GM19438 (cell line): ENCODE measurements at regions not wholly inside any gene's neighbourhood (a gene's known extent, or its start where the extent isn't known, plus 50 kb on each side); places are given as distances from the start of the nearest gene placed in this dataset.
"Not testable (repeated sequence)": the region's sequence is repeated elsewhere in the genome, so short reads cannot be mapped to it uniquely, and the experiment has no call there.

ENCODE experiments used
- ATAC-seq: cut with Tn5 transposase; IDR thresholded peaks from one replicate; pipeline ENCODE4 v1.9.1; 2021; ENCODE audit warnings: low read depth; ENCODE audit not compliant: unreplicated experiment

GRCh38 chr4:159632031-159632430, 529.2 kb downstream of the RAPGEF2 start:
- ATAC-seq: no peak

DNA sequence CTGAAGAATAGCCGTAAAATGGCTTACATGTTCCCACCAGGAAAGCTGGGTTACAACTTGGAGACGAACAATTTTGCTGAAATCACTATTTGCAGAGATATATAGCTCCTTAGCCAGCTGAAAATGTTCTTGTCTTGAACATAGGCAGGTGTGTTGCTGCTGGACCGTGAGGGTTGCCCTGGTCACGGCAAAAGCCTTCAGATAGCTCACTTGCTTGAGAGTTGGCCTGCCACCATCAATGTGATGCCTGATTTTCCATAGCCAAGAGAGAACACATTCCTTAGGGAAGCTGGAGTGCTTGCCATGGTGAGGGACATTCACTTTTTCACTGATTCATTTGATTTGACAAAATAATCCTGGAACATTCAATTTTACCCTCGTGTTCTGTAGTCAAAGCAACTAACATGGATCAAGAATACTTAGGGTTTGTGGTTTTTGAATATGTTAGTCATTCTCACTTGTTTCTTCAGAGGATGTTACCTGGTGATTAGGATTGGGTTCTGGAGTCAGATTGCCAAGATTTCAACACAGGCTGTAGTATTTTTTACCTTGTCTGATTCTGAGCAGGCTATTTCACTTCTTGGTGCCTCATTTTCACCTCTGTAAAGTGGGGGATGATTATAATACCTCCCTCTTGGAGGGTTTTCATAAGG, 536.9 kb downstream of the RAPGEF2 start:
- ATAC-seq: no peak

DNA sequence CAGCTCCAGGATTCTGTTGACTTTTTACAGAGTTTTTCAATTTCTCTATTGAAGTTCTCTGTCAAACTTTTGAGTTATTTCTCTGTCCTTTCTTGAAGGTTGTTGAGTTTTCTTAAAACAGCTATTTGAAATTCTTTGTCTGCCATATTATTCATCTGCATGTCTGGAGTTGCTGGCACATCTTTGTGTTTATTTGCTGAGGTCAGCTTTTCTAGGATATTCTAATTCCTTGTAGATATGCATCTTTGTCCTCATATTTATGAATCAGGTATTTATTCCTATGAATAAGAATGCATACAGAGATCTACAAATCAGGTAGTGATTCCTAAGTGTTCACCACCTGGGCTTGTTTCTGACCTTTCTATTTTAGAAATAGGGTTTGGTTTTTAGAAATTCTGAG, 546.4 kb downstream of the RAPGEF2 start:
- no peak for ATAC-seq

GRCh38 chr4:159652871-159653270, 550.0 kb downstream of the RAPGEF2 start:
- no peak for ATAC-seq

DNA sequence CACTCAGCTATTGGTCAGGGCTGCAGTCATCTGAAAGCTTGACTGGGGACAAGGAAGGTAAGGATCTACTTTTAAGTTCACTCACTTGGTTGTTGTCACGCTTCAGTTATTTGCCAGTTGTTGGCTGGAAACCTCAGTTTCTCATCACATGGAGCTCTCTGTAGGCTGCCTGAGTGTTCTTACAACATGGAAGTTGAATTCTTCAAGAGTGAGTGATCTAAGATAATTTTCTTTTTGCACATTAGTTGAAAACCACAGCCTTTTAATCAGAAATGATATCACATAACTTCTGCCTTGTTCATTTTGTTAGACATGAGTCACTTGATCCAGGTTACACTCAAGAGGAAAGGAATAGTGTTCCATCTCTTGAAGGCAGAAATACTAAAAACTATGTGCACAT, 552.7 kb downstream of the RAPGEF2 start:
- ATAC-seq: no peak

DNA sequence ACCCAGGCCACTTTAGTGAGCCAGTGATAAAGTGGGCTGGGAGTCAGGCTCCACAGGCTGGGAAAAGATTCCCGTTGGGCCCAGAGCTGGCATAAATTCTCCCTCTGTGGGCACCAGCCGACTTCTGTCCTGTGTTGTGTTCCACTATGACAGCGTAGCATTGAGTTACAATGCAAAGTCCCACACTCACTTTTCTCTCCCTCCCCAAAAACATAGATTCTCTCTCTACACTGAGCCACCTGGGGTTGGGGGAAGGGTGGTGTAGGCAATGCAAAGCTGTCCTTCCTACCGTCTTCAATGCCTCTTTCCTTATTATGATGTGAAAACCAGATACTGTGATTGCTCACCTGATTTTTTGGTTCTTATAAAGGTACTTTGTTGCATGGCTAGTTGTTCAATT, 566.2 kb downstream of the RAPGEF2 start:
- ATAC-seq: no peak

DNA sequence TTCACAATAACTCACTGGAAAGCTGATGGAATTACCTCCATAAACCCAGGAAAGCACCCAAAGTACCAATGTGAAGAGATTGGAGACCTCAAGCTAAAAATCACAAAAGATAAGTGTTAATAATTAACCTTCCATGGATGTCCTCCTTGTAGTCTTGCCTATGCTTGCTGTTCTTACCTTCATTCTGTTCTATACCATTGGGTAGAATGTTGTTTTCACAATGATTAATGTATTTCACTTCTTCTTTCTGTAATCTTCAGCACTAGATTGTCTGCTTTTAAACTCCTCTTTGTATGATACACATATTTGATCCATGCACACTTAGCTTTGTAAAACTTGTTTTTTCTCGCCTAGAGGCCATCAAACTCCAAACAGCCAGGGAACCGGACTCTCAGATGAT, 570.3 kb downstream of the RAPGEF2 start:
- no peak for ATAC-seq

DNA sequence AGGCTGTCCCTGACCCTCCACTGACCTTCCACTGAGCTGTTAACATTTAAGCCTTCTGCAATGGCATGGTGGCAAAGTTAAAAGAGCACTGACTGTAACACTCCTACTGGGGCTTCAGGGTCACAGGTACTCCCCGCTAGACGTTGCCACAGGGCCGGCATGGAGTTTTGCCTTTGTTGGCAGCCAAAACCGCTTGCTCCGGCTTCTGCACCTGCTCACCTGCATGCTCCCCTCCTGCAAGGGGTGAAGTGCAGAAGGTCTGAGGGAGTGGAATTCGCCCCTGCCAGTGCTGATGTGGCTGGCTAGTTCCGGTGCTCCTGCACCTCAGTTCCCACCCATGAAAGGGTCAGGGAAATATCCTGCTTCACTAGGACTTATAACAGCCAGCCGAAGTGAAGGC, 571.4 kb downstream of the RAPGEF2 start:
- no peak for ATAC-seq

- no peak for ATAC-seq
Observed at GRCh38 chr4:159677521-159677920, 574.6 kb downstream of the RAPGEF2 start.

- no peak for ATAC-seq
Observed at GRCh38 chr4:159682996-159683395, 580.1 kb downstream of the RAPGEF2 start.

DNA sequence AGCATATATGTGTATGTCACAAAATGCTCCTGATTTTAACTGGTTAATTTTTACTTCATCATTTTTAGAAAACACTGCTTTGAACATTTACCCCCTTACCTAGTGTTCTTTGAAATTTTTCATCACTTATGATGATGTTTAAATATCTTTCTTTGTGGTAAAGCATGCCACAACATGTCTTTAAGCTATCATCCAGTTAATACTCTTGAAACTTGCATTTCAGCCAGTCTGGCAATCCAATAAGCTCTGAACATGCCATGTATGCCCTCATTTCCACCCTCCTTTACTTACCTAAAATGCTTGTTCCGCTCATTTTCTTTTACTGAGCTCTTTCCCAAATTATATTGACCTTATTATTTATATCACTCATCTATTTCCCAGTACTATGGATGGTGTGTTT, 581.2 kb downstream of the RAPGEF2 start:
- ATAC-seq: no peak

GRCh38 chr4:159685340-159686092, 582.6 kb downstream of the RAPGEF2 start:
- no peak for ATAC-seq

DNA sequence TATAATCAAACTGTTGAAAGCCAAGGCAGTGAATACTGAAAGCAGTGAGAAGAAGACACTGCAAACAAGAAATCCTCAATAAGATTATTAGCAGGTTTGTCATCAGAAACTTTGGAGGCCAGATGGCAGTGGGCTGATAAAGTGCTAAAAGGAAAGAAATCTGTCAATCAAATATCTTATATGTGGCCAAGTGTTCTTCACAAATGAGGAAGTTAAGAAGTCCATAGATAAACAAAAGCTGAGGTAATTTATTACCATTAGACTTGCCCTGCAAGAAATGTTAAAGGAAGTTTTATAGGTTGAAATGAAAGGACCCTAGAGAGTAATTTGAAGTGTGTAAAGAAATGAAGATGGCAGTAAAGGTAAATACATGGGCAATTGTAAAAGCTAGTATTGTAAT, 586.6 kb downstream of the RAPGEF2 start:
- ATAC-seq: no peak

DNA sequence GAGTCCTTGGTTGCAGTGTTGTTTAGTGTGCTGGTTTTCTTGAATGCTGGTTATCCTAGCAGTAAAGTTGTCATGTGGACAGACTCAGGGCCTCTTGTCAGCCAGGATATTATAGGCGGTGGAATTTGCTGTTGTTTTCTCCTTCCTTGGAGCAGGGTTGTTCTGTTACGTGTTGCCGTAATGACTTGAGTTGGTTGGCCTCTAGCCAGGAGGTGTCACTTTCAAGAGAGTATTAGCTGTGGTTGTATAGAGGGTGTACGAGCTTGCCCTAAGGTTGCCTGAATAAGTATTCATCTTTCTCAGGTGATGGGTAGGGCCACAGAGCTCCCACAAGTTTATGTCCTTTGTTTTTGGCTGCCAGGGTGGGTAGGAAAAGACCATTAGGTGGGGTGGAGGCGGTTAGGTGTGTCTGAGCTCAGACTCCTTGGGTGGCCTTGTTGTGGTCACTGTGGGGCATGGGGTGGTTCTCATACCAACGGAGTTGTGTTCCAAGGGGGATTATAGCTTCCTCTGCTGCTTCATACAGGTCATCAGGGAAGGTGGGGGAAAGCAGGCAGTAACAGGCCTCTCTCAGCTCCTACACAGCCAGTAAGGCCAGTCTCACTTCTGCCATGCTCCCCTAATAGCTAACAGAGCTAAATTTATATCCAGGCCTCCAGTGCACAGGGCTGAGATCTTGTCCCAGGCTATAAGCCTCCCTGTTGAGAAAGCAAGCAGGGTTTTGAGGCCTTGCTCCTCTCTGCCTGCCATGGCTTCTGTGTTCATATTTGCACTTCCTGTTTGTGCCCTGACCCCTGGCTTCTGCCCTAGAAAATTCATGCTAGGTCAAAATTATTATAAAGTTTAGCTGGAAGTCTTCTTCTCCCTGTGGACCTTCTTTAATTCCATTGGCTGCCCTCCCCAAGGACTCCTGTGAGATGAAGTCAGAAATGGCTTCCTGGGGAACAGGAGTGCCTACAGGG, 594.7 kb downstream of the RAPGEF2 start:
- no peak for ATAC-seq

- ATAC-seq: no peak
Observed at GRCh38 chr4:159698336-159698735, 595.5 kb downstream of the RAPGEF2 start.

DNA sequence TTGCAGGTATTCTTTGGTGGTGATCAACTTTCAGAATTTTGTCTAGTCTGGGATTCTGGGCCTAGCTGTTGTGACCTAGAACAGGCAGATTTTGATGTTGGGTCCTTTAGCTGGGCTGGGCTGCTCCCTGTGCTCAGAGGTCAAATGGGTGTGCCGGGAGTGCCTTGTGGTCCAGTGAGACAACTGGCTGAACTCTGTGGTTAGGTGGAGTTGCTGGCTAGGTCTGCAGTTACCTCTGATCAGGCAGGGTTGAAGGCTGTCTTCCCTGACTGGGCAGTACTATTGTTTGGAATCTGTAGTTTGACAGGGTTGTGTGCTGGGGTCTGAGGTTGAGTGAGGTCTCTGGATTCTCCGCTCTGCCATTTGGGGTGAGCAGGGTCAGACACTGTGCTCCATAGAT, 599.3 kb downstream of the RAPGEF2 start:
- no peak for ATAC-seq

DNA sequence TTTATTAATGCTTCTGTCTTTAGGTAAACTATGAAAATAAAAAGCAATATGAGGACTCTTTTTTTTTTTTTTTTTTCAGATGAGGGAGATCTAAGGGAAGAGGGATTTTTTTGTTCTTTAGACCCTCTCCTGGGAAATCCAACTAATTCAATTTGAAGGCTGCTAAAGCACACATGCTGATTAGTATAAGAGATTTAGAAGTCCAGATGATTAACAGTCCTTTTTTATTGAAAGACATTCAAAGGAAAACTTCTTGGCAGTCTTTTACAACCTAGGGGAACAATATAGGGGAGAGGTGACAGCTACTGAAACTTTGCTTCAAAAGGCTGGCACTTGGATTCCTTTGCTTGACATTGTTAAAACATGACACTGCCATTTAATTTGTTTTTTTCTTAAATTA, 602.5 kb downstream of the RAPGEF2 start:
- no peak for ATAC-seq

- ATAC-seq: no peak
Observed at GRCh38 chr4:159706704-159707103, 603.8 kb downstream of the RAPGEF2 start.

DNA sequence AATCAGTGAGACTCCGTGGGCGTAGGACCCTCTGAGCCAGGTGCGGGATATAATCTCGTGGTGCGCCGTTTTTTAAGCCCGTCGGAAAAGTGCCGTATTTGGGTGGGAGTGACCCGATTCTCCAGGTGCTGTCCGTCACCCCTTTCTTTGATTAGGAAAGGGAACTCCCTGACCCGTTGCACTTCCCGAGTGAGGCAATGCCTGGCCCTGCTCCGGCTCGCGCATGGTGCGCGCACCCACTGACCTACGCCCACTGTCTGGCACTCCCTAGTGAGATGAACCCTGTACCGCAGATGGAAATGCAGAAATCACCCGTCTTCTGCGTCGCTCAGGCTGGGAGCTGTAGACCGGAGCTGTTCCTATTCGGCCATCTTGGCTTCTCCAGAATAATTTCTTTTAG, 612.3 kb downstream of the RAPGEF2 start:
- ATAC-seq: not testable (repeated sequence)

DNA sequence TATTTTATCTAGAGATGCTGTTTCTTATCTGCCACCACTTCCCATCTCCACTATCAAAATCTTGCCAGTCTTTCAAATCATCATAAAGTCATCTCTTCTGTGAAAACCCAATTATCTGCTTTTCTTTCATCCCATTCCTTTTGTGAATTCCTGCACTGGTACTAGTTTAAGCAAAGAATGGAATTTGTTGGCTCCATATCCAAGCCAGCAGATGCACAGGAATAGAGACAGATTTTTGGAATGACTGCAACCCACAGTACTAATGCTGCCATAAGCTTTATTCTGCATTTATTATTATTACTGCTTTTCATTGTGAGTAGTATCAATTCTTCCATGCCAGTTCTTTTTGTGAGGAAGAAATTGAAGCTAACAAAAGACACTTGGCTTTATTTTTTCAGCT, 616.7 kb downstream of the RAPGEF2 start:
- no peak for ATAC-seq

DNA sequence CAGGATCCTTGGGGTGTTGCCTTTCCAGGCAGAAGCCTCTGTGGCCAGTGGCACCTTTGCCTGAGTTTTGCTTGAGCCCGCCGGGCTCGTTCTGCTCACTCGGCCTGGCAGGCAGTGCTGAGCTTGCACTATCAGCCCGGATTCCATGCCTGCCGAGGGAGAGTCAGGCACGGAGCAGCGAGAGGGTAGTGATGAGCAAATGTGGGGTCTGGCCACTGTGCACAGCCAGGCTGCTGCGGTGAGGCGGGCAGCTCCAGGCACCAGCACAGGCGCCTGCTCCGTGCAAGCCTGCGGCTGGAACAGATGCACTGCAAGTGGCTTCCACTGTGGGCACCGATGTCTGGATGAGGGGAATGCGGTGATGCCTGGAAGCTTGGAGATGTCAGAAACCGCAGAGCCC, 619.2 kb downstream of the RAPGEF2 start:
- no peak for ATAC-seq
